Omental fat pad (tissue), 3 donors: ENCODE measurements at regions not wholly inside any gene's neighbourhood (a gene's known extent, or its start where the extent isn't known, plus 50 kb on each side); places are given as distances from the start of the nearest gene placed in this dataset.

Experiments used
- ATAC-seq: fragments of 150-250 bp; one replicate; pipeline ENCODE4 v1.9.1; 2016; ENCODE audit warnings: mild to moderate bottlenecking, moderate library complexity; ENCODE audit not compliant: low FRiP score
- DNase-seq: peaks from one replicate; pipeline ENCODE4 v3.0.0-alpha.2; 2019; ENCODE audit warnings: low spot score
- CTCF ChIP-seq, 3 donors: fragments of 450-650 bp; IDR thresholded peaks; one replicate each; pipeline ENCODE4 v1.5.1; 2016 to 2017; ENCODE audit warnings: antibody characterized with exemption in 3 of 3, mild to moderate bottlenecking in 3 of 3, moderate library complexity in 2 of 3

GRCh38 chr5:74289691-74290090, 350.8 kb downstream of the ENC1 start:
- no peak for TF ChIP-seq CTCF (IDR thresholded peaks at IDR 0.05)
- ATAC-seq (no peak), DNase-seq (no peak)

GRCh38 chr5:74289238-74289637, 351.3 kb downstream of the ENC1 start:
- ATAC-seq (no peak), DNase-seq (no peak)
- no peak for TF ChIP-seq CTCF (IDR thresholded peaks at IDR 0.05)

- peak; percentile 68 for ATAC-seq
- DNase-seq = no peak
- no peak for TF ChIP-seq CTCF (IDR thresholded peaks at IDR 0.05)
These were observed 351.9 kb downstream of the ENC1 start for GRCh38 chr5:74288448-74289108.

- TF ChIP-seq CTCF (IDR thresholded peaks at IDR 0.05) = no peak
- DNase-seq (no peak), ATAC-seq (no peak)
These were observed 352.5 kb downstream of the ENC1 start for GRCh38 chr5:74288038-74288437.

DNA sequence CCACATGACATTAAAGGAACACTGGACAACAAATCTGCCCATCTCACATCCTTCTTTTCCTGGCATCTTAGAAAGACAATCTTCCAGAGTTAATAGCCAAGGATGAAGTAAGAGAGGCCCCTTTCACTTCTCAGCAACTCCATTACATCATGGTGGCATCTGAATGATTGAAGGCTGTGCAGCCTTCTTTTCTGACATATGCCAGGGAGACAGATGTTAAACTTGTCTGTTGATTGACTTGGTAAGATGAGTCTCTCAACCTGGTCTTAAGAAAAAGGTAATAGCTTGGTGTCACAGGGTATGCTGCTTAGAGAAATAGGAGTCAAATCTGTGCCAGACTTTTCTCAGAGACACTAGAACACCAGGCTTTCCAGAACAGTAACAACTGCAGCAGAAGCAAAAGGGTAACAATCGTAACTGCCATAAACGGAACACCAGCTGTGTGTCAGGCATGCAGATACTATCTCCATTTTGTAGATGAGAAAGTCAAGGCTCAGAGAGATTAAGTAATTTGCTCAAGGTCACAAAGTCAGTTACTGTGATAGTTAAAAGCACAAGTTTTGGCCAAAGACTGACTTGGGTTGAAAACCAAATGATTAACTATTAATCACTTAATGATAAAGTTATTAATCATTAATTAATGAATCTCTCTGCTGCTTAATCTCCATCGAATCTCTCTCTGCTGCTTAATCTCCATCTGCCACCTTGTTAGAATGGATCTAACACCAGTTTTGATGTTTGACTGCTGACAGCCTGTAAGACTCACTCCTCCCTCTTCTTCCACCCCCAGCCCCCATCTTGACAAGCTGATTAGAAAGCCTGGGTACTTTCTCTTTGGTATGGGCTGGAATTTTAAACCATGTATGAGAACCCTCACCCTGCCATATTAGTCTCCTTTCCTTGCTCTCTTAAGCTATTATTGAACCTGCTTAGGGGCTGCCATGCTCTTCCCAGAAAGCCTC, 353.5 kb downstream of the ENC1 start:
- DNase-seq (no peak), ATAC-seq (no peak)
- no peak for TF ChIP-seq CTCF (IDR thresholded peaks at IDR 0.05)

DNA sequence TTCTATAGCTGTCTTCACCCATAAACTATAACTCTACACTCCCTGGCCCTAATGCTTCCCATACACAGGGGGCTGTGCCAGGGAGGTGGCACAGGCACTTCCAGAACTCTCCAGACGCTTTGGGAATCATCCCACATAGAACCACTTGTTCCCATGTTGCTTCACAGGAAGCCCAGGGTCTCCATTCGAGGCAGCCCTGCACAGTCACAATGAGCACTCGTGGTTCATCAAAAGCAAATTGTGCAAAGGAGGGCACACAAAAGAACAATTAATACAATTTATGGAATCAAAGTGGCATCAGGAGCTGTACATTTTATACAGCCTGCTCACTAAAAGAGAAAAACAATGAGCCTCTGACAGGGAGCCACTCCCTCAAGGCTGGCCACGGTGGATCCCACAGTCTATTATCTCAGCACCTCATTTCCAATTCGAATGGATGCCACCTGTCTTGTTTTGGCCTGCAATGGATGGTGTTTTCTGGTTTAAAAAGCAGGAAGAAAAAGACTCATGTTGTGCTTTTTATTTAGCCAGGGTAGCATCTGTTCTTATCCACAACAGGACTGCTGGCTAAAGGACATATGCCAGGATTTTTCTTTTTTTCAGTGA, 354.8 kb downstream of the ENC1 start:
- ATAC-seq (no peak), DNase-seq (no peak)
- TF ChIP-seq CTCF (IDR thresholded peaks at IDR 0.05) = no peak
